Stimulated activated CD8-positive, alpha-beta memory T cell treated with anti-CD3 and anti-CD28 coated beads, Interleukin-4, amount 100 ng/mL, for 24 hours (primary cell): ENCODE measurements at regions not wholly inside any gene's neighbourhood (a gene's known extent, or its start where the extent isn't known, plus 50 kb on each side); places are given as distances from the start of the nearest gene placed in this dataset.
A peak's percentile ranks its signal among the peaks of the same experiment; 100 is the strongest.

ENCODE experiments used
- DNase-seq: peaks from one replicate; pipeline ENCODE4 v3.0.0-alpha.2; 2020; ENCODE audit warnings: low read depth

- no peak for DNase-seq
Measured at GRCh38 chr2:212708355-212708754, 169.8 kb upstream of the ERBB4 start.

DNA sequence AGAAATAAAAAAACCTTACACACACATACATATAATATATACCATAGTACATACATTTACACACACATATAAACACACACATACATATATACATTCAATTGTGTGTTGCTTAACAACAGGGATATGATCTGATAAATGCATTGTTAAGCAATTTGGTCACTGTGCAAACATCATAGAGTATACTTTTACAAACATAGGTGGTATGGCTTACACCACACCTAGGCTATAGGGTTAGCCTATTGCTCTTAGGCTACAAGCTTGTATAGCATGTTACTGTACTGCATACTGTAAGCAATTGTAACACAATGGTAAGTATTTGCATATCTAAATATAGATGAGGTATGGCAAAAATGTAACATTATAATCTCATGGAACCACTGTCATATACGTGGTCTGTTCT lies 156.8 kb upstream of the ERBB4 start:
- DNase-seq = no peak

DNA sequence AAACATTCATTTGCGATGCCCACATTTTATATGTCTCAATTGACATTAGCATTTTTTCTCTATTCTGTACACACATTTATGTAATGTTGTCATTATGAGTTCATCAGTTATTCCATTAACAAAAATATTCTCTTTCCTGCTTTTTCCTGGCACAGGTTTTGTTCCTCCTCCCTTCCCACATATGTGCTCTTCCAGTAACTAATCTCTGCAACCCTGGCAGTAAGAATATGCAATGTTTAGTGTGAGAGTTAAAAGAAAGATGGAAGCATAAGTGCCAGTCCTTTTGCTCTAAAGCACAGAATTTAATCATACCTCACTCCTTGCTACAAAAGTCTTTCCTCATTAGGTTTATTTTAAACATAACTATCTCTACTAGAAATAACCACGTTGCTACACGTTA lies 155.8 kb upstream of the ERBB4 start:
- DNase-seq = no peak

- DNase-seq = no peak
Measured at GRCh38 chr2:212692466-212692865, 153.9 kb upstream of the ERBB4 start.

- peak; percentile 38 for DNase-seq
Measured at GRCh38 chr2:212686285-212686895, 147.8 kb upstream of the ERBB4 start.

DNA sequence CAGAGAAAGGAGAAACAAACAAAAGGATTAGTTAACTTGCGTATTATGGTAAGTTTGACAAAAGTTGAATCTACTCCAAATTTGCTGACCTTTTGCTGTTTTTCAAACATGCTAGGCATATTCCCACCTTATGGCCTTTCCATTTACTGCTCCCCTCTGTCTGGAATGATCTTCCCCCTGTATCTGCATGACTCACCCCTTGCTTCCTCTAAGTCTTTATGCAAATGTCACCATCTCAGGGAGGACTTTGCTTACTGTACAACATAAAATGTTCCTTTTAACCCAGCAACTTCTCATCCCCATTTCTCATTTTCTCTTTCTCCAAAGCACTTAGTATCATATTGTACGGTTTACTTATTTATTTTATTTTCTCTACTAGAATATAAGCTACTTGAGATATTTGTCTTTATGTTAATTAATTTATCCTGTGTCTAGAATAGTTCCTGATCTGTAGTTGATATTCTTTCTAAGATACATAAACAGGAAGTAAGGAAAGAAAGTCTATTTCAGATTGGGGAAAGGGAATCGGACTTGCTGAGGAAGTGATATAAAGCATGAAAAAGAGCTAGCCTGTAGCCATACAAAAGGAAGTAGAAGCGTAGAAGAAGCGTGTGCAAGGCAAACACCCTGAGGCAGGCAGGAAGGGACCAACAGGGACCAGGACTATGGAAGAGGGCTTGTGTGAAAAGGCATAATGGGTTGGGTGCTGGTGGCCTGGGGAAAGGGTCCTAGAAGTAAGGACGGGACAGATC lies 144.9 kb upstream of the ERBB4 start:
- DNase-seq = no peak

DNA sequence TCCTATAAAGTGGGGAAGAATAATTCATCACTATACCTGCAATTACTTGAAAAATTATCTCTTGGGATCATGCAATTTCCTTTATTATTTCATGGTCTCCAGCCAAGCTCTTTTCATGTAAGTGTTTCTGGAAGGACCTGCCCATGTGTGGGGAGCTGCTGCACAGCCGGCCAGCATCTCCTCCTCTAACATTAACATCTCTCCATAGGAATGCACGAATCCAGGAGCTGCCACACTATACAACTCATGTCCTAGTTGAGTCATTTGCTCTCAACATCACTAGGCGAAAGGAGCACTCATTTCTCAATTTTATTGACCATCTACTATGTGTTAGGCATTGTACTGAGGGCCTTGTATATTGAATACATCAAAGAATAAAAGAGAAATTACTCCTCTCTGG lies 144.3 kb upstream of the ERBB4 start:
- DNase-seq = no peak

GRCh38 chr2:212677466-212677865 lies 138.9 kb upstream of the ERBB4 start:
- no peak for DNase-seq

DNA sequence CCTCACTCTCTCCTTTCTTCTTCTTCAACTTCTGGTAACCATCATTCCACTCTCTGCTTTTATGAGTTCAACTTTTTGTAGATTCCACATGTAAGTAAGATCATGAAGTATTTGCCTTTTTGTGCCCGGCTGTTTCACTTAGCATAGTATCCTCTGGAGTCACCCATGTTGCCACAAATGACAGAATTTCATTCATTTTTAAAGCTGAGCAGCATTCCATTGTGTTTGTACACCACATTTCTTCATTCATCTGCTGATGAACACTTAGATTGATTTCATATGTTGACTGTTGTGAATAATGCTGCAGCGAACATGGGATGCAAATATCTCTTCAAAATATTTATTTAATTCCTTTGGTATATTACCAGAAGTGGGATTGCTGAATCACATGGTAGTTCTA lies 133.6 kb upstream of the ERBB4 start:
- no peak for DNase-seq

- no peak for DNase-seq
Measured at GRCh38 chr2:212669761-212670160, 131.2 kb upstream of the ERBB4 start.

- no peak for DNase-seq
Measured at GRCh38 chr2:212667751-212668316, 129.2 kb upstream of the ERBB4 start.

DNA sequence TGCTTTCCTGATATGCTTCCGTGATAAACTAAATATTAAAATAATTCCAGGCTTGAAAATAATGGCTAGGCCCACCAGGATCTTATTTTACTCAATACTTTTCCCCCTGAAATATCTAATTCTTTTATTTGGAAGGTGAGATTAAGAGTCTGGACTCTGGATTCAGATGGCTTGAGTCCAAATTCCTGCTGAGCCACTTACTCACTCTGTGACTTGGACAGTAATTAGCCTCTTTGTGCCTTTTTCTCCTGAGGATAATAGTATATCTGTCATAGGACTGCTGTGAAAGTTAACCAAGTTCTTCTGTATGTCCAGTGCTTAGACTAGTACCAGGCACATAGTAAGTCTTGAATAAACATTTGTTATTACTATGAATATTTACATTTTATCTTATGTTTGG lies 127.3 kb upstream of the ERBB4 start:
- no peak for DNase-seq

GRCh38 chr2:212659441-212659840 lies 120.8 kb upstream of the ERBB4 start:
- DNase-seq = no peak

- DNase-seq = no peak
Measured at GRCh38 chr2:212649646-212650045, 111.0 kb upstream of the ERBB4 start.

DNA sequence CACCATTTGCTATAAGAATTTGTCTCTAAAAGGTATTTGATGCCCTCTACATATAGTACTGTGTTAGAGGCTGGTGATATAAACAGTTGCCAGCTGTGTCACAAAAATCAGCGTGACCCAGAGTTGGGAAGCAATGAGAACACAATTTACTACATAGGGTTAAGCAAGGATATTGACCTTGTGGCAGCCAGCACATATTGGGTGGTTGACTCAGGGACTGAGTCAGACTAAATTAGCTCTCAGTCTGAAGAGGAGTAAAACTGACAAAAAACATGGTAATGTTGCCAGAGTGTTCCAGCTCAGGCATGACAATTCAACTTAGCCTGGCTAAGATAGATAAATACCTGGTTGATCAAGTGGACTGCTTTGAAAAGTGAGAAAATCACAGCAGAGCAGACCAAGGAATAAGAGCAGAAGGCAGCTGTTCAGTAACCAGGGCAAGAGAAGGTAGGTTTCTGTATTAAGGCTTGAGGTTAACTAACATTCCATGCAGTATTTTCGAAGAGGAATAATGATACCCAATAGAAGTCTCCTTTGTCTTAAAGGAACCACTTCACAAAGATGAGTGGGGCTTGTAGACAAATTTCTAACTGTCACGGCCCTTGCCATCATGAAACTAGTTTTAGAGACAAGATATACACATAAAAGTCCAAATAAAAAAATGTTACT lies 108.2 kb upstream of the ERBB4 start:
- DNase-seq = no peak

DNA sequence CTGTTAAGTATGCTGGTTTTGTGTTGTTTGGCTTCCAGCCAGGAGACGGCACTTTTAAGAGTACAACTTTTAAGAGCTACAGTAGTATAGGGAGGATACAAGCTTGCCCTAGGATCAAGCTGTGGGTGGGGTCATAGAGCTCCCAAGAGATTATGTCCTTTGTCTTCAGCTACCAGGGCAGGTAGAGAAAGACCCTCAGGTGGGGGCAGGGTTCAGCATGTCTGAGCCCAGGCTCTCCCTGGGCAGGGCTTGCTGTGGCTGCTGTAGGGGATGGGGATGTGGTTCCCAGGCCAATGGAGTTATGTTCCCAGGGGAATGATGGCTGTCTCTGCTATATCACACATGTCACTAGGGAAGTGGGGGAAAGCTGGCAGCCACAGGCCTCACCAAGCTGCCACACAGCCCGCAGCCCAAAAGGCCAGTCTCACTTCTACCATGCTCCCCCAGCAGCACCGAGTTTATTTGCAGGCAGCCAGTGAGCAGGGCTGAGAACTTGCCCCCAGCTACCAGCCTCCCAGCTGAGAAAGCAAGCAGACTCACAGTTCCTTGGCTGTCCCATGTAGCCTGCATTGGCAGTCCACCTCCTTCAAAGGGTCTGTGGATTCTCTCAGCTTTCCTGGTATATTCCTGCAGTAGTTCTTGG lies 105.7 kb upstream of the ERBB4 start:
- no peak for DNase-seq

DNA sequence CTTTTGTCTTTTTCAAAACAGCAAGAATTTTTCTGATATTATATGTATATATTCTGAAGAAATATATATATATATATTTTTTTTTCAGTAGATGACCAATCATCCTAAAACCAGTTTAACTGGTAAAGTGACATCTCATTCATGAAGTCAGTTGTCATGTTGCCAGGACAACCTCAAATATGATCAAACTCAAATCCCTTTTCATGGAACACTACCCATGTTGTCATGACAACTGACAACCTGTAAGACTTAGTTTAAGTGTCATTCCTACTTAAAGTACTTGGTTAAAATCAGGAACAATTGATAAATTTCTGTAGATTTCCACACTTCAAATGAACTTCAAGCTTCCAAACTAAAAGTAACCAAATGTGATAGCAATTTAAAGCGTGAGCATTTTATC lies 101.8 kb upstream of the ERBB4 start:
- no peak for DNase-seq

- DNase-seq = no peak
Measured at GRCh38 chr2:212638694-212639093, 100.1 kb upstream of the ERBB4 start.

GRCh38 chr2:212628586-212628985 lies 90.0 kb upstream of the ERBB4 start:
- DNase-seq = no peak

GRCh38 chr2:212626371-212626918 lies 87.8 kb upstream of the ERBB4 start:
- no peak for DNase-seq

GRCh38 chr2:212619954-212620353 lies 81.4 kb upstream of the ERBB4 start:
- DNase-seq = no peak

- no peak for DNase-seq
Measured at GRCh38 chr2:212618636-212619035, 80.0 kb upstream of the ERBB4 start.
